B cell (primary cell): ENCODE measurements at regions not wholly inside any gene's neighbourhood (a gene's known extent, or its start where the extent isn't known, plus 50 kb on each side); places are given as distances from the start of the nearest gene placed in this dataset.

Experiments used
- ATAC-seq: fragments of 200-7000 bp; cut with Tn5 transposase; one replicate; pipeline ENCODE4 v1.10.0; 2021; ENCODE audit warnings: low read depth, mild to moderate bottlenecking, moderate number of reproducible peaks, moderate library complexity
- CTCF ChIA-PET: fragments of 350-600 bp; sonication (Branson Sonifier 250); formaldehyde crosslinking; loops from one replicate; lab custom pipeline; 2021; ENCODE audit warnings: antibody characterized with exemption, inconsistent platforms; lab: Charles Lee
- POLR2A ChIA-PET: fragments of 350-600 bp; sonication (Branson Sonifier 250); formaldehyde crosslinking; loops from one replicate; lab custom pipeline; 2021; ENCODE audit warnings: antibody characterized with exemption; lab: Charles Lee
- DNase-seq: peaks from one replicate; pipeline ENCODE4 v3.0.0; 2013
- H2AFZ ChIP-seq: 2 replicates; pipeline ENCODE4 v1.6.1; 2012; ENCODE audit warnings: mild to moderate bottlenecking, low read depth, low read length; ENCODE audit not compliant: insufficient read depth, poor library complexity, severe bottlenecking
- H3K27ac ChIP-seq, 2 donors: 1 replicate in 1 of 2; 2 replicates in 1 of 2; pipeline ENCODE4 v1.5.1; 2012 to 2013; ENCODE audit warnings: low read length in 2 of 2, mild to moderate bottlenecking in 2 of 2, moderate library complexity in 1 of 2
- H3K27me3 ChIP-seq, 4 experiments: fragments of 200-600 bp in 1 of 4; sonication (generic) in 1 of 4; replicated peaks in 1 of 4; 1 replicate in 2 of 4; 2 replicates in 2 of 4; pipeline versions ENCODE4 v1.6.1 to v1.7.0; 2013 to 2016; ENCODE audit warnings: low read length in 3 of 4, mild to moderate bottlenecking in 2 of 4, mixed read lengths in 1 of 4, moderate library complexity in 1 of 4; ENCODE audit not compliant: insufficient read depth in 4 of 4, control insufficient read depth in 3 of 4; ENCODE audit errors: control extremely low read depth in 1 of 4
- H3K36me3 ChIP-seq, 2 experiments: replicated peaks in 1 of 2; 1 replicate in 1 of 2; 2 replicates in 1 of 2; pipeline versions ENCODE4 v1.6.1 to v1.7.1; 2013; ENCODE audit warnings: low read length in 1 of 2; ENCODE audit not compliant: insufficient read depth in 2 of 2, control insufficient read depth in 1 of 2; ENCODE audit errors: control extremely low read depth in 1 of 2, extremely low read depth in 1 of 2
- H3K4me1 ChIP-seq, 2 donors: fragments of 200-600 bp in 1 of 2; sonication (generic) in 1 of 2; 1 replicate in 1 of 2; 2 replicates in 1 of 2; pipeline versions ENCODE4 v1.5.1 to v1.6.1; 2013 to 2017; ENCODE audit warnings: low read length in 2 of 2; ENCODE audit not compliant: control insufficient read depth in 2 of 2, insufficient read depth in 2 of 2
- H3K4me2 ChIP-seq: replicated peaks from 2 replicates; pipeline ENCODE3; 2012; ENCODE audit warnings: mild to moderate bottlenecking, low read depth, low read length; ENCODE audit not compliant: poor library complexity, severe bottlenecking
- H3K4me3 ChIP-seq, 5 experiments: fragments of 200-600 bp in 1 of 5; sonication (generic) in 1 of 5; 1 replicate in 3 of 5; 2 replicates in 2 of 5; pipeline versions ENCODE4 v1.5.1 to v1.7.0; 2011 to 2016; ENCODE audit warnings: low read length in 4 of 5, mild to moderate bottlenecking in 4 of 5, low read depth in 2 of 5, control low read depth in 1 of 5, moderate library complexity in 1 of 5; ENCODE audit not compliant: insufficient read depth in 1 of 5; ENCODE audit errors: control extremely low read depth in 1 of 5, extremely low read depth in 1 of 5
- H3K79me2 ChIP-seq: fragments of 200-600 bp; sonication (generic); one replicate; pipeline ENCODE4 v1.6.0; 2016; ENCODE audit warnings: low read length; ENCODE audit not compliant: control insufficient read depth, insufficient read depth
- H3K9ac ChIP-seq: fragments of 200-600 bp; sonication (generic); 2 replicates; pipeline ENCODE4 v1.6.1; 2017; ENCODE audit warnings: mild to moderate bottlenecking, low read length, moderate library complexity
- H3K9me3 ChIP-seq, 3 donors: one replicate each; pipeline versions ENCODE4 v1.6.1 to v1.7.1; 2013; ENCODE audit warnings: low read length in 2 of 3; ENCODE audit not compliant: control insufficient read depth in 2 of 3, insufficient read depth in 1 of 3; ENCODE audit errors: control extremely low read depth in 1 of 3
- H4K20me1 ChIP-seq: 2 replicates; pipeline ENCODE4 v1.6.0; 2012; ENCODE audit warnings: mild to moderate bottlenecking, low read length; ENCODE audit not compliant: insufficient read depth, control insufficient read depth, poor library complexity, severe bottlenecking
- H3K27ac Mint-ChIP-seq: one replicate; pipeline ENCODE4 v1.8.0; 2021; ENCODE audit warnings: mixed read lengths
- H3K27me3 Mint-ChIP-seq: one replicate; pipeline ENCODE4 v1.8.0; 2021; ENCODE audit warnings: mixed read lengths
- H3K4me1 Mint-ChIP-seq: one replicate; pipeline ENCODE4 v1.8.0; 2021; ENCODE audit warnings: mixed read lengths
- H3K4me3 Mint-ChIP-seq: one replicate; pipeline ENCODE4 v1.8.0; 2021; ENCODE audit warnings: mixed read lengths
- H3K9me3 Mint-ChIP-seq: one replicate; pipeline ENCODE4 v1.8.0; 2022; ENCODE audit warnings: mixed read lengths; ENCODE audit not compliant: insufficient read depth
- CTCF ChIP-seq: fragments of 200-600 bp; IDR thresholded peaks from one replicate; pipeline ENCODE4 v1.8.0; 2022; ENCODE audit warnings: antibody characterized with exemption, mild to moderate bottlenecking
- EZH2 ChIP-seq: IDR thresholded peaks from 2 replicates; pipeline ENCODE4 v1.6.1; 2012; ENCODE audit warnings: borderline replicate concordance, low read depth, mild to moderate bottlenecking, moderate library complexity, low read length; ENCODE audit not compliant: insufficient read depth, poor library complexity, severe bottlenecking
- WGBS: methylation state at CpG from one replicate; pipeline ENCODE4 v1.1.5; 2013; ENCODE audit warnings: missing lambda C conversion rate; ENCODE audit not compliant: insufficient coverage; 5-methylcytosine and 5-hydroxymethylcytosine counted together
- intact Hi-C: fragments of 100-400 bp; cut with micrococcal nuclease; formaldehyde crosslinking; loops from one replicate; pipeline ENCODE4 v1.10.0; 2022

GRCh38 chr6:91428296-91428695 lies 841.4 kb upstream of the MAP3K7 start:
- peaks cover 0 to 3% (median 0%) of the 10 kb centered on the region in 3 donors for H3K9me3 ChIP-seq
- TF ChIP-seq EZH2 = no peak
- TF ChIP-seq CTCF = no peak
- no peaks in the 10 kb centered on the region for H4K20me1 ChIP-seq
- H3K27ac ChIP-seq = no peak overlapping the region
- ChIA-PET CTCF (no interaction called here), POLR2A (no interaction called here)
- WGBS = no CpG with 5 or more reads among the region's 3 CpGs
- H2AFZ ChIP-seq = no peak overlapping the region
- no peaks in the 10 kb centered on the region for H3K4me1 Mint-ChIP-seq
- H3K79me2 ChIP-seq = no peaks in the 10 kb centered on the region
- H3K36me3 ChIP-seq = no peaks in the 10 kb centered on the region
- no peak overlapping the region for H3K4me3 Mint-ChIP-seq
- intact Hi-C loops = no loop called here
- H3K27me3 ChIP-seq = no peaks in the 10 kb centered on the region
- H3K4me1 ChIP-seq = no peaks in the 10 kb centered on the region
- ATAC-seq = no peak
- H3K4me2 ChIP-seq = no peak overlapping the region
- no peak overlapping the region for H3K9ac ChIP-seq
- H3K27me3 Mint-ChIP-seq = no peaks in the 10 kb centered on the region
- H3K27ac Mint-ChIP-seq = no peak overlapping the region
- no peak for DNase-seq
- H3K4me3 ChIP-seq = no peak overlapping the region
- peaks cover 2% of the 10 kb centered on the region for H3K9me3 Mint-ChIP-seq

GRCh38 chr6:91420243-91420642 lies 833.4 kb upstream of the MAP3K7 start:
- ChIA-PET CTCF (no interaction called here), POLR2A (no interaction called here)
- Histone ChIP-seq H3K27ac (no peak overlapping the region), H4K20me1 (no peaks in the 10 kb centered on the region), H3K4me2 (no peak overlapping the region), H3K79me2 (no peaks in the 10 kb centered on the region), H3K9me3 (peaks cover 0 to 4% (median 0%) of the 10 kb centered on the region in 3 donors), H3K9ac (no peak overlapping the region), H3K4me3 (no peak overlapping the region), H3K4me1 (no peaks in the 10 kb centered on the region), H2AFZ (no peak overlapping the region), H3K36me3 (no peaks in the 10 kb centered on the region), H3K27me3 (no peaks in the 10 kb centered on the region)
- DNase-seq (no peak), ATAC-seq (no peak)
- peaks cover 5% of the 10 kb centered on the region for H3K9me3 Mint-ChIP-seq
- no peak overlapping the region for H3K27ac Mint-ChIP-seq
- H3K4me3 Mint-ChIP-seq = no peak overlapping the region
- no peaks in the 10 kb centered on the region for H3K27me3 Mint-ChIP-seq
- H3K4me1 Mint-ChIP-seq = no peaks in the 10 kb centered on the region
- intact Hi-C loops = no loop called here
- WGBS = no CpG with 5 or more reads among the region's 1 CpG
- no peak for TF ChIP-seq EZH2
- TF ChIP-seq CTCF = no peak
